GM18868 (cell line): ENCODE measurements at regions not wholly inside any gene's neighbourhood (a gene's known extent, or its start where the extent isn't known, plus 50 kb on each side); places are given as distances from the start of the nearest gene placed in this dataset.

Source experiments
- ATAC-seq: cut with Tn5 transposase; IDR thresholded peaks from one replicate; pipeline ENCODE4 v1.9.1; 2021; ENCODE audit warnings: mild to moderate bottlenecking, moderate library complexity; ENCODE audit not compliant: unreplicated experiment

DNA sequence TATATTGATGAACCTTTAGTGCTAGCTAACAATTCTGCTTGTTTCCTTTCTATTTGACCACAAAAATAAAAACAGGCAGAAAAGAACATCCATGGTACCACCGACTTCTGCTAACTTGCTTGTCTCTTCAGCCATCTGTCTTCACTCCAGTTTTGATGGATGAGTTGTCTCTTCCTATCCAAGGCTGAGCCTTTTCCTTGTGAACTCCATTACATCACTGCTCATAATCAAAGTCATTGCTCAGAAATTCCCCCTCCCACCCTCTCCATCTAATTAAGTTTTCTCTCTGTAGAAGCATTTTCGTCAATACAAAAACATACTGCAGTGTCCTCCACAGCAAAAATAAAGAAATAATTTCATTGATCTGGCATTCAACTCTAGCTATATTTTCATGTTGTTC, 184.4 kb downstream of the SPCS3 start:
- no peak for ATAC-seq

DNA sequence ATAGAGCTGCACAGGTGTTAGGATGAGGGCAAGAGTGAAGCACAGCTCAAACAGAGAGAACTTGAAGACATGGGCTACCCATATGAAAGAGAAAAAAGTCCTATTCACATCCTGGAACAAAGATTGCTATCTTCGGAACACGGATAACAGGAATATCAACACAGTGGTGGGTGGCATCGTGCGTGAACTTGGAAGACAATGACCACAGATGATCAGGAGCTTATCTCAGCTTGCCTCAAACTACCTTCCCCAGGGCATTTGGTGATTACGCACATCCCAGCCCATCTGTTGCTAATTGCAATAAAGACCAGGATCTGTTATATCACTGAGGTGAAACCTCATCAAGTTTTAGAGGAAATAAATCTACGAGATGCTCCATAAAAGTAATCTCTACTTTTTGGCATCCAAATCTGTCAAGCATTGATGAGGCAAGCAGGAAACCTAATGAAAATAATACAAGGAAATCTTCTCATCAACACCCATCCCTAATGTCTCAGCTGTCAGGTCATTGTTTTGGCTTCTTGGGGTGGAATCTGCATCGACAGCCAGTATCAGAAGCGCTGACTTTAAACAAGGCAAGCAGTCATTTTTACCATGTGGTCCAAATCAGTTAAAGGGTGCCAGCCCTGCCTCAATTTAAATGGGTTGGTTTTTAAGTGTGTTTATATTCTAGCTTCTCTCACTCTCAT, 188.2 kb downstream of the SPCS3 start:
- ATAC-seq: no peak

DNA sequence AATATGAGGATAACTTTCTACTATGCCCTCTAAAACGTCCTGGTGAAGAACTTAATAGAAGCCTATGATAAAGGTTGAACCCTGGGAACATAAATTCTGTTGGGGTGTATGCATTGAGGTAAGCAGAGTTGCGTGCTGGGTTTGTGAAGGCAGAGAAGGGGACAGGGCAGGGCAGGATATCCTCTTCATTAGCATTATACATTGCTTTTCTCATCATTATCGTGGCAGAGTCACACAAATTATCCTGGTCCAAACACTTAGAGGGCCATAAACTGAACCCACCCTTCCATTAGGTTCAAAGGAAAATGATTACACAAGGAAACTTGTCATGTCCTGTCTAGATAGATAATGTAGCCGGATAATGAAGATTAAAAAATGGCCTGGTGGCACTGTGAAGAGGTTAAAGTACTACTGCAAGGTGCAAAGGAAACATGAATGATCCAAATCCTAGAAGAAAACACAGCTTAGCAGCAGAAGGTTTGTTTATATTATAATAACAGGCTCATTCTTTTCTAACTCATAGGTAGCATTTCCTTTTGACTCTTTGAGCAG, 189.1 kb downstream of the SPCS3 start:
- ATAC-seq: no peak

DNA sequence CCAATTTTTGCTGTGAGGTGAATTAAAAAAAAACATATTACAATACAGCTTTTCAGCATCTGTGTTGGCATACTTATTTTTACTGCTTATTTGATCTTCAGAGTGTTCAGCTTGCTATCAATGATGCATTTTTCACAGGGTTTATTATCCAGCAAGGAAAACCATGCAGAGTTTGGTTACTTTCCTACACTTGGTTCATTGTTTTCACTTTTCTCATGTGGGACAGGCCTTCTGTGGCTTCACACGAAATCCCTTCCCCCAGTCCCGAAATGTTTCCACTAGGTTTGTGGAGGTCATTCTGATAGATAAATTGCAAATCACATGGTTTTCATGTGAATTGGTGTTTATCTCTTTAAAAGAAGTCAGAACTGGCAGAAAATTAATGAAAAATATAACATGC, 205.8 kb downstream of the SPCS3 start:
- no peak for ATAC-seq

DNA sequence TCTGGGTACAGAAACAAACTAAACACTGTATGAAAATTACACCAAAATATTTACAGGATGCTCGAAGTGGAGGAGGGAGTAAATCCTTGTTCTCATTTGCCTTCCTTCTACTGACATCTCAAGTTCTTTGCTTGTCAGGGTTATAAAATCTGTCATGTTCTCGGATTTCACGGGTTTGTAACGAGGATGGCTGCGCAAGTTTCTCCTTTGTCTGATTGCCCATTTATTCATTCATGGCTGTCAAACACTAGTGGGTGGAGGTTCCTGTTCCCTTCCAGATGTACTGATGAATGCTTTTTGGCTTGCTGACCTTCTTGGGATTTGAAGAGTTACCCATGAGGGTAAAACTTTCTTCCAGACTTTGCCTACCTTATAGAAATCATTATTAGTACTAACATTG, 206.9 kb downstream of the SPCS3 start:
- ATAC-seq: no peak

DNA sequence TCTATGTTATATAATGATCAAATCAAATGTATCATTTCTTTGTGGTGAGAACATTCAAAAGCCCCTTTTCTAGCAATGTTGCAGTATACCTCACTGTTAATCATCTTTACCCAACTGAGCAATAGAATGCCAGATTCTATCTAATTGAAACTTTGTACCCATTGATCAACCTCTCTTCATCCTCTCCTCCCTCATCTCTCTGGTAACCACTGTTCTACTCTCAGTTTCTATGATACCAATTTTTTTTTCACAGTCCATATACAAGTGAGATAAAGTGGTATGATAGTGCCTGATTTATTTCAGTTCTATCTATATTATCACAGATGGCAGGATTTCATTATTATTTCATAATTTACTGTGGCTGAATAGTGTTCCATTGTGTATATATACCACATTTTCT, 209.8 kb downstream of the SPCS3 start:
- ATAC-seq: no peak

DNA sequence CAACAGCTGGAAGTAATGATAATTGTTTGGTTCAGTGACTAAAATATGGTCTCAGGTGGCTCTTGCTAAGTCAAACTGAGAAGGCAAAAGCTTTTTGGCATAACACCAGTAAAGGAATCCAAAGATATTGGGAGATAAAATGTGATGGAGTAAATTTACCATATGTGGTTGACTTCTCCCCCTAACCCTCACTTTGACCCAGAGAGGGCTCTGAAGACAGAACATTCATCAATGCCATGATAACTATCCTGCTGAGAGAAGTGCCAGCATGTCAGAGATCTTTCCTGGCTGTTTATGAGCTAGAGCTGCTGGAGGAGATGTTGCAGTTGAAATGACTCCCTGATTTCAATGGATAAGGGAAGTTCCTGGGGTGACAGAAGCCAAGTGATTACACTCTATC, 213.4 kb downstream of the SPCS3 start:
- ATAC-seq: no peak

DNA sequence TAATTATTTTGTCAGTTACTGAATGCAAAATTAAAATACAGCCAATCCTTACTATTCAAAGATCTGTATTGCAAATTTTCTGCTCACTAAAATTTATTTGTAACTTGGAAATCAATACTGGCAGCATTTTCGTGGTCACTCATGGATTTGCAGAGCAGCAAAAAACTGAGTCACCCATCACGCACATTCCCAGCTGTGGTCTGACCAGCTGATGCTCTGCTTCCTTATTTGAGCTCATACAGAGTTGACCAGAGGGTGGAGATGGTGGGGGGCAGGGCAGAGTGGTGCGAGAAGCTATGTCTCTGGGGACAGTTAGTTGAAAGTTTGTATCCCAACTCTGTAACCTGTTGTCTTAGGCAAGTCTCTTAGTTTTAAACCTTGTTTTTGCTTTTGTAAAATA, 214.8 kb downstream of the SPCS3 start:
- ATAC-seq: no peak

DNA sequence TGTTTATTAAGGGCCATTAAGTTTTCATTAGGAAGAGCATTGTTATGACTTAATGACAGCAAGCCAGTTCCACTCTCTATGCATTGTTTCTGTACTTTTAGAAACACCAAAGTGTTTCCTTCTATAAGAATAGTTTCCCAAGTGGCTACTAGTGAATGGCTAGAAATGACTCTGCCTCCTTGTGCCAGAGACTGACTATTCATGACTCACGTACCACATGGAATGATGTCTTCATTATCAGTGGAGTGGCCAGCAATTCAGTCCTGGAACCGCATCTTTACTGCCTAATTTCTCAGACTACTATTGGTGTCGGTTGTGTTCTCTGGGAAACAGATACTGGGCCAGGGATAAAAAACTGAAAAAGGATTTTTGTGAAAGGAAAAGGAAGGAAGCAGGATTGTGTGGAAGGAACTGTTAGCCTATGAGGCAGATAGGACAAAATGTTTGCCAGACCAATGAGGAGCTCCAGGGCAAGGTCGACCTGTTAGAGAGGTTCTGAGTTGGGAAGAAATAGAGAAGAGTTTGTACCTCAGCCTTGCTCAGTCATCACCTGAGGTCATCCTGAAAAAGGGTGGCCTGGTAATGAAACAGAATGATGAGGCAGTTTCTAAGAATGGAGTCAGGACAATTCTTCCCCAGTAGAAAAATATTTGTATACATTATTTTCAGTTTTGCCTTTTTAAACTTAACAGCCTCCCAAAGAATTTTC, 218.6 kb downstream of the SPCS3 start:
- ATAC-seq: no peak

DNA sequence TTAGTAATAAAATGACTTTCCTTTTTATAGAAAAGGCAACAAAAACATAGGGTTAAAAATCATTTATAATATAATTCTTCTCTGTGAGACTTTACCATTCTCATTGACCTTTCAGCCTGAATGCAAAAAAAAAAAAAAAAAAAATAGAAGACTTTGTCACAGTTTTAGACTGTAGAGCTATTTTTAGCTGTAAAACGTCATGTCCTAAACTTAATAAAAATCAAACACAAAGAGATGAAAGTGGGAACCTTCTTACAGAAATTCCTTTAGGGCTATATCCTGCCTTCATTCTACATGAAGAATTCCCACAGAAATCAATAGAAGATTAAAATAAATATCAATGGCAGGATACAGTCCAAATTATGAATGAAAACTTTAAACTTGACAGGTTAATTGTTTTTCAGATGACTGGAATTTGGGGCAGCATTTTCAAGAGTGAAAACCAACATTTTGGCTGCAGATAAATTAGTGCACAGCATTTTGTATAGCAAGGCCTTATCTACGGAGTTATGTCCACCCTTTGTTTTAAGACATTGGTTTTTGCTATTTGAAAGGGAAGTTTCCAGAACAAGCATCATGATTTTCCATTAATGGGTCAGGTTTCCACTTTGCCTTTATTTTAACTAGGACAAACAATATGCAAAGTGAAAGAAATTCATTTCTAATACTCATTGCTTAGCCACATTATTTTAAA, 219.5 kb downstream of the SPCS3 start:
- ATAC-seq: no peak

DNA sequence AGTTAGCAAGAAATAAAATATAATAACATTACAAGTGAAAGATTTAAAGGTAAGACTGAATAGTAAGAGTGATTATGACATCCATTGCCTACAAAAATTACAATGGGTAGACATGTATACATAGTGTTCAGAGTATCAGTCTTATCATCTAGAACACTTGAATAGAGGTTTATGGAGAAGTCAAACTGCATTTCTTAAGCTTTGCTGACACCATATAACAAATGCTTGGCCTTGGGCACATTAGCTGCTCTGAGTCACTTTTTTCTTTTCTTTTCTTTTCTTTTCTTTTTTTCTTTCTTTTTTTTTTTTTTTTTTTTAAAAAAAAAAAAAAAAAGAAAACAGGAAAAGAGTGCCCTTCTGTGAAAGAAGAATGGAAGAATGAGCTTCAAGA, 220.0 kb downstream of the SPCS3 start:
- ATAC-seq: no peak

DNA sequence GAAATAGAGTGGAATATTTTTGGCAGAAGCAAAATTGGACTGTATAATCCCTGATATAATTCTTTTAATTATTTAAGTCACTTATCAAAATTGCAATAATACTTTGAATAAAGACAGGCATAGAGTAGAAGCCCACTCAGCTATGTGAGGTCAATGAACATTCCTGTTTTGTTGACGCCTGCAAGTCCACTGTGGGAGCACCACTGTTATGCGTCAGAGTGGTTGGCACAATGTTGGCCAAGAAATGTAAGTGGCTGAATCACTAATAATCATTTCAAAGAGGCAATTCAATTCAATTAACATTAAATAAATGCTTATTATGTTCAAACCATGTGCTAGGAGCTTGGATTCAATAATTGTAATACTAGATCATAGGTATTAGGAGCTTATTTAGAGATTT, 221.0 kb downstream of the SPCS3 start:
- ATAC-seq: no peak

DNA sequence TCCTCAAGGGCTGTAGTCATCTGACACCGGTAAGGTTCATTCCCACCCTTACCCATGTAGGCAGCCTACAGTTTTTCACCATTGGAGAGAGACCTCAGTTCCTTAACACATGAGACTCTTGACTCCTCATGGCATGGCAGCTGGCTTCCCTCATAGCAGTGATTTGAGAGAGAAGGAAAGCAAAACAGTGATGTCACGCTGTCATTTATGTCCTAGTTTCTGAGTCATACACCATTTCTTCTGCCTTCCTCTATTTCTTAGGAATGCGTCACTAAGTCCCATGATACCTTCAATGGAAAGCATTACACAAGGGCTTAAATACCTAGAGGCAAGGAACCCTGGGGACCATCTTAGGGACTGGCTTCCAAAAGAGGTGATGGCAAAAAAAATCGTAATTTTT, 226.1 kb downstream of the SPCS3 start:
- no peak for ATAC-seq

DNA sequence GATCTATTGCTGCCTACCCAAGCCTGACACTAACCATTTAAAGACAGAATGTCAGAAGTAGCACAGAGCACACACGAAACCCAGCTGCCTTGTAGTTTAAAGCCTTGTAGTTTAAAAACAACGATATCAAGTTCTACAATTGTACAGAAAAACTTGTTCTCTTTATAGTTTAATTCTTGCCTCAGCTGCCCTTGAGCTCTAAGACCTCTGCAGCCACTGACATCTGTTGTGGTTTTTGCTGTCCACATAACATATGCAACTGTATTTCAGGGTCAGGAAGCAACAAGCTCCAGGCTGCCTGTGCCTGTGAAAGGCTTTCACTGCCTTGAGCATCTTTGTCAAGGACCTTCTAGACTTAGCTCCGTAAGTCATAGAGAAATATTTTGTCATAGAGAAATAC, 227.2 kb downstream of the SPCS3 start:
- ATAC-seq: no peak

DNA sequence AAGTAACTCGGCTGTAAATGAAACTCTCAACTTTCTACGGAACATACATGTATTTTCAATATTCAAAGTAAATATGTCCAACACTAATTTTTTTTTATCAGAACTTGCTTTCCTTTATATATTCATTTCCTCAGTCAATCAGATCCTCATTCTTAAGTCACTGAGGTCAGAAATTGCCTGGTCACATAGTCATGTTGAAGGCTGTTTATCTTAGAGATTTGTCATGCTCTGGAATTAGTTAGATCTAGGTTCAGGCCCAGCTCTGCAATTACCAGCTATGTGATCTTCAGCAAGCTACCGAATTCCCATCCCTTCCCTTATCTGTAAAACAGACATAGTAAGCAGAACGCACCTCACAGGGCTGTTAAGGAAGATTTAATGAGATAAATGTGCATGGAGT, 228.8 kb downstream of the SPCS3 start:
- ATAC-seq: no peak

DNA sequence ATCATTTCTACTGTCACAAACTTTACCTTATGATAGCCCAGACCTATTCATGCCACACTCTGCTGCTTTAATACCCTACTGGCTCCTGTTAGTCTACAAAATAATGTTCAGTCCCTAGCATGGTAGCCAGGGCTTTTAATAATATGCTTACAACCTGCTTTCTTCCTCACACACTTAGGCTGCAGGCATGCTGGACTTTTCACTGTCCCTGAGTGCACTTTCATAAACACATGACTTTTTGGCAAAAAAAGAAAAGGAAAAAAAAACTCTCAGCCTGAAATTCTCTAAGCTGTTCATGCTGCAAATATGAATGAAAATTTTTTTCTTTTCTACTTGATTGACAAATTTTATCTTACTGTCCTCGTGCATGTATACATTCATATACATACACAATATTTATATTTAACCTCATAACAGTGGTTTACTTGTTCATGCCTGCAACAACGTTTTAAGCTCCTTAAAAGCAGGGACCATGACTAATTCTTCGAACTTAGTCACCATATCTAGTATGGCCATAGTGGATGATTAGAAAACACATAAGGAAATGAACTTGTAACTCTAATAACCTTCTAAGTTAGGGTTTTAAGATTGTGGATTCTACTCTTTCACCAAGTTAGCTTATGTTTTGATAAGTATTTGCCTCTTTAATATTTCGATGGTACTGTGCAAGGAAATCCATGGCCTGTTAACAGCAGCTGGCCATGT, 229.5 kb downstream of the SPCS3 start:
- ATAC-seq: no peak

DNA sequence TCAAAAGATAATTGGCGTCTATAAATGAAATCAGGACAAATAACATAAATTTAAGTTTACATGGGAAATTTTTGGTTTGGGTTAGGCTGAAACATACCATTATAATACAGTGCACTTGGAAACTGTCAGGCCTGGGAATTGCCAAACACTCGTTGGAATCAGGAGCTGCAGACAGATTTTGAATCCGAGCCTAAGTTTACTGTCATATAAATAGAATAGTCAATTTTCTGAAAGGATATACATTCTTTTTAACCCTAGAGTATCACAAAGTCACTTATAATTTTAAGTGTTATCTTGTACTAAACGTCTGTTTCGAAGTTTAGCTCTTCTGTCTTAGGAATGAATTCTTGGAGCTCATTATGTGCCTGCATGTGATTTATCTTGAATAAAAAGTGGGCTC, 234.1 kb downstream of the VEGFC start:
- no peak for ATAC-seq

DNA sequence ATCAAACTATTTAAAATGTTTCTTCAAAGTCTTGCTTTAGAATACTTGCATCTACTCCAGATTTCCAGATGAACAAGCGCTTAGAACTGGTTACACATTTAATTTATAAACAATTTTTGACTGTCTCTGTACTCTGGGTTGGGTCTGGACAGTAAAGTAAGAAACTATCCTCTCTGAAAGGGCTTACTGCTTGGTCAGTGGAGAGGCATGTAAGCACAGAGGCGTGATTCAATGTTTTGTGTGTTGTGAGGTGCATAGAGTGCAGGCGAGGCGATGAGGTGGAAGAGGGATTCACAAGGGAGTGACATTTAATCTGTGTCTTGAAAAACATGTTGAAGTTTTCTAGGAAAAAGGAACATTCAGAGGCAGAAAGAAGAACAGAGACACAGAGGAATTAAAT, 231.4 kb downstream of the VEGFC start:
- no peak for ATAC-seq

DNA sequence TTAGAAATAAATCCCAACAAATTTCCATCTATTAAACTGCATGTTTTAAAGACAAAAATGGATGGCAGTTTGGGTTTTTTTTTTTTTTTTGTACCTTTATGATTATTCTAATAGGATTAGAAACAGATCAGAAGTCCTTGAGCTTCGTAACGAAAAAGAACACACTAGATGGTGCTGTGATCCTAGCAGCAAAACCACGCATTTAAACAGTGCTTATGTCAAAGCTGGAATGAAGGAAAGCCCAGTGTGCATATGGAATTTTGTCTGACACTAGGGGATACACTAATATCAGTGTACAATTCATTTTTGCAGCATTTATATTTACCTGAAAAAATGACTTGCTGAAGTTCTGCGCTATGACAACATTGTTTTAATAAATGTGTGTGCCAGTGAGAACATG, 229.1 kb downstream of the VEGFC start:
- no peak for ATAC-seq

DNA sequence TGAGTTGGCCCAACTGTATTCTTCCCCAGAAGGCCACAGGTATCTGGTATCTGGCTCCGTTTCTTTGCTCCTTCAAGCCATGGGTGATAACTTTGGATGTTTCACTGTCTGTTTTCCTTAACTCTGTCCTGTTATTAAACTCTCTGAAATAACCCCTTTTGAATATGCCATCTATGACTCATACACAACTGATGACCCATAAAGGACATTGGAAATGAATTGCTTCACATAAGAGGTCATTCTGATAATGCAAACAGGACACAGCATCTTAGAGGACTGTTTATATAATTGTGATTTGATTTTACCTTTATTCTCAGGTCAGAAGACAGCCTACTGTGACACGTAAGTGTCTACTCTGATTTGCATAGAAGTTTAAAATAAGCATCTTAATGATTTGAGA, 227.7 kb downstream of the VEGFC start:
- ATAC-seq: no peak

DNA sequence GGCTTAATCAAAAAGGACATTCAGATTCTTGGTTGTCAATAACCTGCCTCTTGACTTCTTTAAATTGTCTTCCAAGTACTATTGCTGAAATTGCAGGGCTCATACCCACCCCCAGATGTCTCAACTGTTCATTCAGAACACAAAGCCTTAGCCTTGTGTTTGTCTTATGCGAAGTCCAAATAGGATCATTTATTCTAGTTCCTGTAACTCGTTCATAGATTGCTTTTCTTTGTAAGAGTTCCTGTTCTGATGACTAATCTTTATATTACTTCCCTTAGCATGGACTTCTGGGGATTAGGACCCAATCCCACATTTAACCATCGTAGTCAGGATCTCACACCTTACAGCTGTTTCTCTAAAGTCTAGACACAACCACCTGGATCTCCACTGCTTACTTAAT, 226.0 kb downstream of the VEGFC start:
- no peak for ATAC-seq
